ENCODE measurements at regions not wholly inside any gene's neighbourhood (a gene's known extent, or its start where the extent isn't known, plus 50 kb on each side); places are given as distances from the start of the nearest gene placed in this dataset.

DNA sequence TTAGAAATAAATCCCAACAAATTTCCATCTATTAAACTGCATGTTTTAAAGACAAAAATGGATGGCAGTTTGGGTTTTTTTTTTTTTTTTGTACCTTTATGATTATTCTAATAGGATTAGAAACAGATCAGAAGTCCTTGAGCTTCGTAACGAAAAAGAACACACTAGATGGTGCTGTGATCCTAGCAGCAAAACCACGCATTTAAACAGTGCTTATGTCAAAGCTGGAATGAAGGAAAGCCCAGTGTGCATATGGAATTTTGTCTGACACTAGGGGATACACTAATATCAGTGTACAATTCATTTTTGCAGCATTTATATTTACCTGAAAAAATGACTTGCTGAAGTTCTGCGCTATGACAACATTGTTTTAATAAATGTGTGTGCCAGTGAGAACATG lies 229.1 kb downstream of the VEGFC start:
- no peak for TF ChIP-seq EZH2 (IDR thresholded peaks at IDR 0.05; ENCODE audit: borderline replicate concordance, low read depth, low read length, severe bottlenecking)
- TF ChIP-seq, protein P1, sequence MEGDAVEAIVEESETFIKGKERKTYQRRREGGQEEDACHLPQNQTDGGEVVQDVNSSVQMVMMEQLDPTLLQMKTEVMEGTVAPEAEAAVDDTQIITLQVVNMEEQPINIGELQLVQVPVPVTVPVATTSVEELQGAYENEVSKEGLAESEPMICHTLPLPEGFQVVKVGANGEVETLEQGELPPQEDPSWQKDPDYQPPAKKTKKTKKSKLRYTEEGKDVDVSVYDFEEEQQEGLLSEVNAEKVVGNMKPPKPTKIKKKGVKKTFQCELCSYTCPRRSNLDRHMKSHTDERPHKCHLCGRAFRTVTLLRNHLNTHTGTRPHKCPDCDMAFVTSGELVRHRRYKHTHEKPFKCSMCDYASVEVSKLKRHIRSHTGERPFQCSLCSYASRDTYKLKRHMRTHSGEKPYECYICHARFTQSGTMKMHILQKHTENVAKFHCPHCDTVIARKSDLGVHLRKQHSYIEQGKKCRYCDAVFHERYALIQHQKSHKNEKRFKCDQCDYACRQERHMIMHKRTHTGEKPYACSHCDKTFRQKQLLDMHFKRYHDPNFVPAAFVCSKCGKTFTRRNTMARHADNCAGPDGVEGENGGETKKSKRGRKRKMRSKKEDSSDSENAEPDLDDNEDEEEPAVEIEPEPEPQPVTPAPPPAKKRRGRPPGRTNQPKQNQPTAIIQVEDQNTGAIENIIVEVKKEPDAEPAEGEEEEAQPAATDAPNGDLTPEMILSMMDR (IDR thresholded peaks at IDR 0.05; ENCODE audit: borderline replicate concordance, extremely low read depth, low read length, poor library complexity, severe bottlenecking): no peak

Measured in DND-41 (cell line).